ENCODE measurements at regions not wholly inside any gene's neighbourhood (a gene's known extent, or its start where the extent isn't known, plus 50 kb on each side); places are given as distances from the start of the nearest gene placed in this dataset.
"Not testable (repeated sequence)": the region's sequence is repeated elsewhere in the genome, so short reads cannot be mapped to it uniquely, and the experiment has no call there.

DNA sequence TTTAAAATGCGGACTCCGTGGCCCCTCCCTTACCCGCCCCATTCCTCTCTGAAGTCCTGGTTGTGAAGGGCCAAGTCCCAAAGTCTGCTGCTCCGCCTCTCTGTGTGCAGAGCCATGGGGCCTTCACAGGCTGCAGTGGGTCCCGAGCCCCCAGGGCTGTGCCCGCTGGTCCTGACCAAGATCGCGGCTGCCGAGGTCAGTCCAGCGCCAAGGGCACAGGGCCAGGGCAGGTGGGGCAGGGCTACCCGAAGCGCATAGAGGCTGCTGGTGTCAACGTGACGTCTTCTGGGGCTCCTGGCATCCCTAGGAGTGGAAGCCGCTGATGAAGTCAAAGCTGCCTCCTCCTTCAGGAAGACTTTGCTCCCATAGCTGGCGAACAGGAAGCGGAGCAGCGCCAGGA, 858.8 kb downstream of the TUBA3C start:
- not testable (repeated sequence) for H3K27me3 ChIP-seq (ENCODE audit: control insufficient read depth, insufficient read depth, low read length); H3K36me3 ChIP-seq (replicated peaks; ENCODE audit: control insufficient read depth, insufficient read depth, low read length); H3K4me3 ChIP-seq (ENCODE audit: insufficient read depth, low read depth, low read length); DNase-seq

DNA sequence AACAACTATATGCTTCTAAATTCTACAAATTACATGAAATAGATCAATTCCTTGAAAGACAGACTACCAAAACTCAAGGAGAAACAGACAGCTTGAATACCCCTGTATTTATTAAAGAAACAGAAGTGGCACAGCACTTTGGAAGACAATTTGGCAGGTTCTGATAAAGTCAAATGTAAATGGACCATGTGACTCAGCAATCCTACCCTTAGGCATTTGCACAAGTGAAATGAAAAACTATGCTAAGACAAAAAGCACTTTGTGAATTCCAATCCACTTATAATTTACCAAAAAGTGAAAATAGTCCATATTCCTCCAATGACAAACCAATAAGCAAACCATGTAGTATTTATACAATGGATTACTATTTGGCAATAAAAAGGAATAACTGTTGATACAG, 862.0 kb downstream of the TUBA3C start:
- not testable (repeated sequence) for H3K27me3 ChIP-seq (ENCODE audit: control insufficient read depth, insufficient read depth, low read length); DNase-seq; H3K36me3 ChIP-seq (replicated peaks; ENCODE audit: control insufficient read depth, insufficient read depth, low read length); H3K4me3 ChIP-seq (ENCODE audit: insufficient read depth, low read depth, low read length)

DNA sequence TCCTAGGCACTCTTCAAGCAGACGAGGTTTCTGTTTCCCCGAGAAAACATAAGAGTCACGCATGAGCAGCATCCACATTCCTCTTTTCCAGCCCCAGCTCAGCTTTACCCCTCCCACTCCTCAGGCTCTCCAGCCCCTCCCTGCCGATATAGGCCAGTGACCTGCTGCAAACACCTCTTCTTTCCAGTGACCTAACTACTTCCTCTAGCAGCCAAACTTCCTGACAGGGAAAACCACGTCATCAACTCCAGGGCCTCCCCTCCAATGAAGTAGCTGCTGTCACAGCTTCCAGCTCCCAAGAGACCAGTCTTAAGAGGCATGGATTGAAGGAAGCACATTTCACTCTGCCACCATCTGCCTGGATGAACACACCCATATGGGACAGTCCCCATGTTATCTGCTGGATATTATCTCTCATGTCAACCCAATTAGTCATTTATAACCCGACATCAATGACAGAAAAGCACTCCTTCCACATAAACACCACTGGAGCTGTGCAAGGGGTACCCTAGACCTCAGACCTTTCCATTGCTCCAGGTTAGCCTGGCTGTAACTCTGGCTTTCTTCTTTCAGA, 878.3 kb downstream of the TUBA3C start:
- H3K27me3 ChIP-seq (ENCODE audit: control insufficient read depth, insufficient read depth, low read length); H3K4me3 ChIP-seq (ENCODE audit: insufficient read depth, low read depth, low read length); H3K36me3 ChIP-seq (replicated peaks; ENCODE audit: control insufficient read depth, insufficient read depth, low read length); DNase-seq: not testable (repeated sequence)

DNA sequence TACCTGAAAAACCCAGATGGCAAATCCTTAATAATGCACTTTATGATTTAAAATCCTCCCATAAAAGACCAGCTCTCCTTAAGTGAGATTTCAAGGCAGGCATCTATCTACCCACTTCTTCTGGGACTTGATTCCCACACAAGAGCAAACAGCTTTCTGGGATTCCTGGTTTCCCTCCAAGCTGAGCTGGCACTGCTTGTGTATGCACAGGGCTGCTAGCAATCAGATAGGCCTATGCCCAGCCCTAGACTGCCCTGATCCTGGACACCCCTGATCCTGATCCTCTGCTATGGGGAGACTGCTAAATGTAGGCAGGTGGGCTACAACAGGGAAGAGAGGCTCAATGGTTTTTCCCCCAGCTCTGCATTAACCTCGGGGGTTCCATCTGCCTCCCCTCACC, 880.7 kb downstream of the TUBA3C start:
- not testable (repeated sequence) for DNase-seq; H3K4me3 ChIP-seq (ENCODE audit: insufficient read depth, low read depth, low read length); H3K36me3 ChIP-seq (replicated peaks; ENCODE audit: control insufficient read depth, insufficient read depth, low read length); H3K27me3 ChIP-seq (ENCODE audit: control insufficient read depth, insufficient read depth, low read length)

DNA sequence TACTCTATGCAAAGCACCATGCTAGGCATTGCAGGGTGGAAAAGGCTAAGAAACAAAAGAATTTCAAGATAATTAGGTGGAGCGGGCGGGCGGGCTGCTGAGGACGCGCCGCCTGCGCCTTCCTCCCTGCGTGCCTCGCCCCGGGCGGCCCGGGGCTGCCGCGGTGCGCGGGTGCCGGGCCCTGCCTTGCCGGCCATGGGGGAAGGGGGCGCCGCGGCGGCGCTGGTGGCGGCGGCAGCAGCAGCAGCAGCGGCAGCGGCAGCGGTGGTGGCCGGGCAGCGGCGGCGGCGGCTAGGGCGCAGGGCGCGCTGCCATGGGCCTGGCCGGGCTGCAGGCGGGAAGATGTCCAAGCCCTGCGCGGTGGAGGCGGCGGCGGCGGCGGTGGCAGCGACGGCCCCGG, 884.3 kb downstream of the TUBA3C start:
- H3K4me3 ChIP-seq (ENCODE audit: insufficient read depth, low read depth, low read length); H3K36me3 ChIP-seq (replicated peaks; ENCODE audit: control insufficient read depth, insufficient read depth, low read length); H3K27me3 ChIP-seq (ENCODE audit: control insufficient read depth, insufficient read depth, low read length): not testable (repeated sequence)
- peak; percentile 26 for DNase-seq

DNA sequence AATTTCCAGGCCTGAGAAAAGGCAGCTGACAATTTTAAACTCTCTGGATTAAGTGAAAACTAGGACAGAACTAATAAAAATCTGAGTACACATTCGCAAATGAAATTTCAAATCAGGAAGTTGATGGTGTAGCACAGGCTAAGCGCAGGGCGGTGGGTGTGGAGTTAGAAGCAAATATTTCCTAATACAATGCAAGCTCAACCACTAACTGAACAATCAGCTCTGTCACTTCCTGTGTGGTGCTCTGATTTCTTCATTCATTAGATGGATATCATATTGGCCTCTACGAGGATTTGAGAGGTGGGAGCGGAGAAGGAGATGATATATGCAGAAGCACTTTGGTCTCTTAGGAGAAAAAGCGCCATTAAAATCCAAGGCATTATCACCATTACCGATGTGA, 885.0 kb downstream of the TUBA3C start:
- H3K4me3 ChIP-seq (ENCODE audit: insufficient read depth, low read depth, low read length); DNase-seq; H3K27me3 ChIP-seq (ENCODE audit: control insufficient read depth, insufficient read depth, low read length); H3K36me3 ChIP-seq (replicated peaks; ENCODE audit: control insufficient read depth, insufficient read depth, low read length): not testable (repeated sequence)

DNA sequence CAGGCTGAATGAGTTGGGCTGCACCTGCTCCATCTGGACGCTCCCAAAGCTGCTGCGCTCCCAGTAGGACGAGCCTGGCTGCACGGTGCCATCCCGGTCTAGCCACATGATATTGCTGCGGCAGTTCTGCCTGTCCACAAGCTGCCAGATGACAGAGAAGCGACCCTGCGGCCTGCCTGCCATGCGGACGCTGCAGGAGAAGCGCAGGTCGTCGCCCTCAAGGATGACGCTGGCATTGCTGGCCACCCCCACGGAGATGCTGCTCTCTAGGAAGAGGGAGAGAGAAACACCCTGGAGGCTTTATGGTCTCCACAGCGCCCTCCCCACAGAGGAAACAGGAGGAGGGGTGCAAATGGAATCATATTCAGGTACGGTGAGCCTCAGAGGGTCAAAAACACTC, 887.3 kb downstream of the TUBA3C start:
- not testable (repeated sequence) for DNase-seq; H3K36me3 ChIP-seq (replicated peaks; ENCODE audit: control insufficient read depth, insufficient read depth, low read length); H3K4me3 ChIP-seq (ENCODE audit: insufficient read depth, low read depth, low read length); H3K27me3 ChIP-seq (ENCODE audit: control insufficient read depth, insufficient read depth, low read length)

DNA sequence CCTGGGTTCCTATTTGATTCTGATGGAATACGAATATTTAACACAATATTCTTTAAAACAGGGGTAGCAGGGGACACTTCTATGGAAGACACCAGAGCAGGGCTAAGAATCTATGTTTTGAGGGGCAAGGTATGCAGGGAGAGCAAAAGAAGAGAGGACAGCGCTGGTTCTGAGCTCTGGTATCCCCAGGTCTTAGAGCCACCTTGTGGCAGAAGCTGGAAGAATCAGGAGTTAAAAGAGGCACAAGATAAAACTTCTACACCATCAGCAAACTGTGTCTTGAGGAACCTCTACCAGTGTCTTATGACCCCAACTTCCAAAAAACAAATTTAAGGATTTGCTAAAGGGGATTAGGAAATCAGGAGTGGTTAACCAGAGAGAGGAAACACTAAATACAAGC, 894.8 kb downstream of the TUBA3C start:
- not testable (repeated sequence) for H3K27me3 ChIP-seq (ENCODE audit: control insufficient read depth, insufficient read depth, low read length); H3K36me3 ChIP-seq (replicated peaks; ENCODE audit: control insufficient read depth, insufficient read depth, low read length); H3K4me3 ChIP-seq (ENCODE audit: insufficient read depth, low read depth, low read length); DNase-seq

DNA sequence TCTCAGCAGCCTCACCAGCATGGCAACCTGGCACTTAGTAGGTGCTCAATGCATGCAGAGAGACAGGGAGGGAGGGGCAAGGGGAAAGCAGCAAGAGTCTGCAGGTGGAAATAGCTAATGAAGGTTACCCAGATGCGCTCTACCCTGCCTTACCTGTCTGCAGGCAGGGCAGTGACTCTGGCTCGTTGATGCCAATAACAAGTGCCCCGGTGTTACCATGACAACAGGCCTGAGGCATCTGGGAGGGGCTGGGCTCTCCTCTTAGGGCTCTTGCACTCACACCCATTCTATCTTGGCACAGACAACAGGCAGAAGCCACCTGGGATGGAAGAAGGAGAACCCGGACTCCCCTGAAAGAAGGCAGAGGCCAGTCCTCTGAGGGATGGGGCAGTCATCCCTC, 896.0 kb downstream of the TUBA3C start:
- H3K27me3 ChIP-seq (ENCODE audit: control insufficient read depth, insufficient read depth, low read length); H3K36me3 ChIP-seq (replicated peaks; ENCODE audit: control insufficient read depth, insufficient read depth, low read length); DNase-seq; H3K4me3 ChIP-seq (ENCODE audit: insufficient read depth, low read depth, low read length): not testable (repeated sequence)

DNA sequence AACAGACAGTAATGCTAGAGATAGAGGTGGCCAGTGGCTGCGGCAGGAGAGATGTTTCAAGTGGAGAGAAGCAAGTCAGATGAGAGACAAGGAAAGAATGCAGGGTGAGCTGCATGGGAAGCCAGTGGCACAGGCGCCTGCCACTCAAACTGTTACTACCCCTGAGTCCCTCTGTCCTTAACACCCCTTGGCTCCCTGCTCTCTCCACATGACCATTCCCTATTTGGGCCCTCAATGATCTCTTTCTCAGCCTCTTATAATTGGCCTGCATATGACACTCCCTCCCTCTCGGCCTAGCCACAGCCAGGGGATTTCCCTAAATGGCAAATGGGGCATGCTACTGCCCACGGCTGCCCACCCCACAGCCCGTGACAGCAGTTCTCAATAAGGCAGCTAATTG, 897.6 kb downstream of the TUBA3C start:
- H3K27me3 ChIP-seq (ENCODE audit: control insufficient read depth, insufficient read depth, low read length); DNase-seq; H3K36me3 ChIP-seq (replicated peaks; ENCODE audit: control insufficient read depth, insufficient read depth, low read length); H3K4me3 ChIP-seq (ENCODE audit: insufficient read depth, low read depth, low read length): not testable (repeated sequence)

DNA sequence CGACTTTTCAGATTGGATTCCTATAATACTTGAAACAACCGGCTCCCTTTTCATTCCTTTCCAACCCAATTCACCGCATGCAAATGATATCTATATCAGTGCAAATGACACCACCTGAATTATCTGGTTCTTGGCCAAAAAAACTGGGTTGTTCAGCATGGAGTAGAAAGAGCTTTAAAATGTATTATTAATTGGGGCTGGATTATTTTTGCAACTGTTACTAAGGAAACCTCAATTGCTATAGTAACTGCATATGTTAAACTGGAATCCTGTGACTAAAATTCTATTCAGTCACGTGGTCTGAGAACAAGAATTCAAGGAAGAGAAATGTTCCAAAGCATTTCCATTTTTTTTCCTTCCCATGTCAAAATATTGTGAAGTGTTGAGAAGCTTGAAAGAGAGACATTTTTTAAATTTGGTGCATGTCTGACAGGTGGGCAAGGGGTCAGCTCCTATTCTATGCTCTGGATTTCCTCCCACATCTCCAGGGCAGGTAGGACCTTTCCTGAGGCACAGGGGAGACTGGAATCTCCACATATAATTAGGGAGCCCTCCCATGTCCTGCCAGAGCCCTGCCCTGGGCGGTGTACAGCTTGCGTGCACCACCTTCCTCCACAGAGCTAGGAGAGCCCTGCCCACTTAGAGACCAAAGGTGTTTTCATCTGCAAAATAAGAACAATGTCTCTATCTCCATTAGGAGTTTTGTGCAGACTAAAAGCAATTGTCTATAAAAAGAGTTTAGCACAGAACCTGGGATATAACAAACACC, 899.6 kb downstream of the TUBA3C start:
- DNase-seq; H3K4me3 ChIP-seq (ENCODE audit: insufficient read depth, low read depth, low read length); H3K27me3 ChIP-seq (ENCODE audit: control insufficient read depth, insufficient read depth, low read length); H3K36me3 ChIP-seq (replicated peaks; ENCODE audit: control insufficient read depth, insufficient read depth, low read length): not testable (repeated sequence)

DNA sequence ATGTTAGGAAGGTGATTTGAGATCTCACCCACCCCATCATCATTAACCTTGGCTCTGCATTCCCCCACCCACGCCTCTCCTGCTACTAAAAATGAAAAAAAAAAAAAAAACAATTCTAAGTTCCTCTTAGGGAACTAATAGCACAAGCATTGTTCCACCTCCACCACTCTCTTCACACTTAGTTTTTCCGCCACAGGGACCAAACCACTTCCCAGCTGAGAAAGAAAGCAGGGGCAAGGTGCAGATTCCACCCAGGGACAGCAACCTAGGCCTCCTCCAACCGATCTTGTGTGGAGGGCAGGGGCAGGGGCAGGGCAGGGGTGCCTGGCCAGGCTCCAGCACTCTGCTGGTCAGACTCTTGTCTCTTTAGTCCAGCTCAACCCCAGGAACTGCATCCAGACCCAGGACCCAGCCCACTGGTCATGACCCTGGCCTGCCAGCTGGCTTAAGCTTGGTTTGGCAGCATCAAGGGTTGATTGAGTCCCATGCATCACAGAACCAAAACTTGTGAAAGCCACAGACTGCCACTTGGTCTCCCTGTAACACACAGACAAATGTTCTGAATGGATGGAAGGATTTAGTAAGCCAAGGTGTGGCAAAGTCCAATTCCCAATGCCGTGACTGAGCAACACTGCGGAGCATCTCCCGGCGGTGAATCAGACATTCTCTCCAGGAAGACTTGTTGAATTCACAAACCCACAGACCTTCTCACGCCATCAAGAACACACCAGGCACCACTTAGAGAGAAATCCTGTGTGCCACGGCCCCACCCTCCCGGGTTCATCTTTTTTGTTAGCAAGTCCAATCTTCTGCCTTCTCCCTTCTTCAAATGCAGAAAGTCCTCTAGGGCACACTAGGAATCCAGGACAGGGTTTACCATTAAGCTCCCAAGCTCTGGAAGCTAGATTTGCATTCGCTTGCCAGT, 900.5 kb downstream of the TUBA3C start:
- DNase-seq; H3K27me3 ChIP-seq (ENCODE audit: control insufficient read depth, insufficient read depth, low read length): not testable (repeated sequence)

DNA sequence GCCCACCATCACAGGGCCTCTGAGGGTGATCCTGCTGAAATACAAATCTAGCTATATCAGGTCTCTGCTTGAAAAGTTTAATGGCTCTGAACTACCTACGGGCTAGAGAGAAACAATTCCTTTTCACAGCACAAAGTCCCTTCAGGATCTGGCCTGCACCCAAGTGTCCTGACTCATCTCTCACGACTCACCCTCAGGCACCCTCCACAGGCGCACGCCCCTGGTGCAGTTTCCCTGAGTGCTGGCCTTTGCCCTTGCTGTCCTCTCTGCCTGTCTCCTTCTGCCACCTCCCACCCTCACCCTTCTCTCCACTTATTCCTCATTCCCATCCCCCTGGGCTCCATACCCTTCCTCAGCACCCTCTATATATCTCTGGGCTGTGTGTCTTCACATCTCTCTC, 901.7 kb downstream of the TUBA3C start:
- H3K27me3 ChIP-seq (ENCODE audit: control insufficient read depth, insufficient read depth, low read length); H3K4me3 ChIP-seq (ENCODE audit: insufficient read depth, low read depth, low read length); DNase-seq; H3K36me3 ChIP-seq (replicated peaks; ENCODE audit: control insufficient read depth, insufficient read depth, low read length): not testable (repeated sequence)

More for the DNA sequence above, 900.5 kb downstream of the TUBA3C start:
- H3K4me3 ChIP-seq (ENCODE audit: insufficient read depth, low read depth, low read length); H3K36me3 ChIP-seq (replicated peaks; ENCODE audit: control insufficient read depth, insufficient read depth, low read length): not testable (repeated sequence)

DNA sequence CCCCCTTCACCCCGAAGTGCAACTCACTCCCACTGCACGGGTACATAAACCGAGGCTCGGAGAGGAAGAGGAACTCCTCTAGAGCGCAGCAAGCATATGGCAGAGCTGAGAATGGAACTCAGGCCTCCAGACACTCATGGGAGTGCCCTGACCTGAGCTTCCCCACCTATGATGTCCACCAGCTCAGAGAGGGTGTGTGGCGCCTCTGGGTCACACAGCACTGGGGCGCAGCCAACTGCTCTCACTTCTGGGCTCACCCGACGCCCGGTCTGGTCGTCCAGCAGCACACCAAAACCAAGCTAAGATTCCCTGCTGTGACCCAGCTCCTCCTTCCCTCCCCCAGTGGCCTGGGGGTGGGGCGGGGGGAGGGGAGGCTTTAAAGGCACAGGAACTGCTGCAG, 904.3 kb downstream of the TUBA3C start:
- H3K27me3 ChIP-seq (ENCODE audit: control insufficient read depth, insufficient read depth, low read length); H3K4me3 ChIP-seq (ENCODE audit: insufficient read depth, low read depth, low read length); DNase-seq; H3K36me3 ChIP-seq (replicated peaks; ENCODE audit: control insufficient read depth, insufficient read depth, low read length): not testable (repeated sequence)

DNA sequence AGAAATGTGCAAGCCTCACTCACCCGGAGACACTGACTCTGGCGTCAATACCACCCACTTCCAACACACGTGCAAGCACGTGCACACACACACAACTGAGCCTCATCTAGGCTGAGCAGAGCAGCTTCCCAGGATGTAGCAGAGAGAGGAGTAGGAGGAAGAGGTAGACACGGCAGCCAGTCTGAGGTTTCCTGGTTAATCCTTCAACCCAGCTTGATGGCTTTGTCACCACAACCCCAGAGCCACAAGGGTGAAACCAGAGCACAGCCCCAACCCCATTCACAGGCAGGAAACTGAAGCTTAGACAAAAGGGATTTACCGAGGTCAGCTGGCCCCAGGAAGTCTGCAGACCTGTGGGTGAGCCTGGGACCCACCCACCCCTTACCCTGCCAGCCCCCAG, 905.3 kb downstream of the TUBA3C start:
- not testable (repeated sequence) for H3K27me3 ChIP-seq (ENCODE audit: control insufficient read depth, insufficient read depth, low read length); H3K4me3 ChIP-seq (ENCODE audit: insufficient read depth, low read depth, low read length); DNase-seq; H3K36me3 ChIP-seq (replicated peaks; ENCODE audit: control insufficient read depth, insufficient read depth, low read length)
